GM20000 (cell line): ENCODE measurements at regions not wholly inside any gene's neighbourhood (a gene's known extent, or its start where the extent isn't known, plus 50 kb on each side); places are given as distances from the start of the nearest gene placed in this dataset.
"Not testable (repeated sequence)": the region's sequence is repeated elsewhere in the genome, so short reads cannot be mapped to it uniquely, and the experiment has no call there.

Source experiments
- DNase-seq: peaks from one replicate; pipeline ENCODE4 v3.0.0; 2012; ENCODE audit warnings: low spot score
- CTCF ChIP-seq: IDR thresholded peaks from 2 replicates; pipeline ENCODE4 v1.5.1; 2012; ENCODE audit warnings: mild to moderate bottlenecking, control low read depth; ENCODE audit errors: extremely low read depth, missing control alignments

DNA sequence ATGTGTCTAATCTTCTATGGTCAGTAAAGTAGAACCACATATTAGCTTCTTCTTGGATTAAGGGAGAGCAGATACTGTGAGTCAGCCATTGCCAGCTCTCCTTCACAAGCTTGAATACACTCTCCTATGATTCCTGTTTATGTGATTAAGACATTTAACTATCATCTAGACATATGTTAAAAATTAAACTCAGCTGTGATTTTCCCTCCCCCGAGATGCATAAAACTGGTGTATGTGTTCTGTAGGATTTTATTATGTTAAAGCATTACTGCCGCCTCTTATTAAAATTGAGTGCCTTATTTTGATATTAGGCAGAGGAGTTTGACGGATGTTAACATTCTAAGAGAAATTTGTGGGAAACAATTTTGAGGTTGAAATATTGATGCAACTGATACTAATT, 114.6 kb downstream of the ACTBL2 start:
- DNase-seq = no peak

DNA sequence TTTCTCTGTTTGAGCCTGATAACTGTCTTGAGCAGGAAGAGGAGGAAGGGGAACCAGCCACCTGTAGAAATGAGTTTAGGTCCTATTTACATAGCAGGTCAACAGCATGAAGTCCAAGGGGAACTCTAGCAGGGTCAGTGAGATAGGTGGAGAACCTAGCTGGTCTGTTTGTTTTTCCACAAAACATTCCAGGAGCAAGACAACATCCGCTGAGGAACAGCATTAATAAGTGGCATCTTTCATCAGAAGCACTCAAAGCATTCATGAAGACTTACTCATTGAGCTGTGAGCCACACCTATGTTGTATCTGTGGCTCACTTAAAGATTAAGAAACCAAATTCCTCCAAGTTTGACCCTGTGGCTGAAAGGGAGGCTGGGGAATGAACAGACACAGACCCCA, 115.9 kb downstream of the ACTBL2 start:
- TF ChIP-seq CTCF = no peak

More for the DNA sequence above, 114.6 kb downstream of the ACTBL2 start:
- TF ChIP-seq CTCF = no peak

DNA sequence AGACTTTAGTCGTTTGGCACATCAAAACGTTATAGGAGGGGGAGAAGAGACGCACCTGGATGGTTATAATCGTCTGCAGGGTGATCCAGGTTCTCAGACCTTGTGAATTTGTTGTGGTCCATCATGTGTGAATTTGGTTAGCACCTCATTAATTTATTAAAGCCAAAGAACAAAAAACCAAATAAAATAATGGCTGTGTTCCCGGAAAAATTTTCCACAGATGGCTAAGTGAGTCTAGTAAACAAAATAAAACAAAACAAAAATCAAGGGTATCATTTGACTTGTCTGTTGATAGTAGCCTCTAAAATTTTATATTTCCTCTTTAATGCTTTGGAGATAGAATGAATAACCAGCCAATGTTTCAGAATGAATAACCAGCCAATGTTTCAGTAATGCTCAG, 119.7 kb downstream of the ACTBL2 start:
- DNase-seq = no peak
- TF ChIP-seq CTCF = no peak

More for the DNA sequence above, 115.9 kb downstream of the ACTBL2 start:
- DNase-seq = no peak

DNA sequence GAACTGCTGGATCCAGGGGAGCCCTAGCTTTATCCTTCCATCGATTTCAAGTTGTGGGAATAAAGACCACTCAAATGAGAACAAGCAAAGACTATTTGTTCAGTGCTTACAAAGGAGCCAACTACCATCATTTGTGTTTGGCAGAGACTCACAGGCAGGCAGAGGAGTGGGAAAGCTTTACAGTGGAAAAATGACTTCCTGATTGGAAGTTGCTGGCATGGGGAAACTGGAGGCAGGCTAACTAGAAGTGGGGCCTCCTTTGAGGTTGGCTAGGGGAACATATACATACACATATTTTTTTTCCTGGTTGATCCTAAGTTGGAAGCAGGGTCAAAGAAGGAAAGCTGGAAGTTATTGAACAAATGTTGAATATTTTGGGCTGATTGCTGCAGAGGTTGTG, 121.7 kb downstream of the ACTBL2 start:
- TF ChIP-seq CTCF = no peak
- no peak for DNase-seq

- DNase-seq = no peak
- TF ChIP-seq CTCF = no peak
These were observed 123.6 kb downstream of the ACTBL2 start for GRCh38 chr5:57358796-57359592.

GRCh38 chr5:57356850-57357249, 125.8 kb downstream of the ACTBL2 start:
- not testable (repeated sequence) for DNase-seq

DNA sequence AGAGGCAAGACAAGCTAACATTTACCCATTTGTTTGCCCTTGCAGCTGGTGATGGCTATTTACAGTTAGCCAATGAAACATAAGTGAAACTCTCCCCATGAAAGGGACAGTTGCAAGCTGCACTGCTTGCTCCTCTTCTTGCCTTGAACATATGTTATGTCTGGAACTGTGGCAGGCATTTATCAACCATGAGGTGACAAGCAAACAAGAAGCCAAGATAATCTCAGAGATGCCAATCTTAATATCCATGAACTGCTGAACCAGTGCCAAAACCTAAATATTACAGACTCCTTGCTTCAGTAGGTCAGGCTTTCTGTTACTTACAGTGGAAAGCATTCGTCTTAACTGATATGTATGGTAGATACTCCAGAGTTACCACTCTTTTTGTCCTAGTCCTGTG, 133.4 kb downstream of the ACTBL2 start:
- DNase-seq = no peak
- TF ChIP-seq CTCF = no peak
